NCI-H446 (cell line): ENCODE measurements at regions not wholly inside any gene's neighbourhood (a gene's known extent, or its start where the extent isn't known, plus 50 kb on each side); places are given as distances from the start of the nearest gene placed in this dataset.
A peak's percentile ranks its signal among the peaks of the same experiment; 100 is the strongest.

Source experiments
- DNase-seq, 2 experiments: peaks; one replicate each; lab custom pipeline; 2025; lab: John Stamatoyannopoulos, UW

DNA sequence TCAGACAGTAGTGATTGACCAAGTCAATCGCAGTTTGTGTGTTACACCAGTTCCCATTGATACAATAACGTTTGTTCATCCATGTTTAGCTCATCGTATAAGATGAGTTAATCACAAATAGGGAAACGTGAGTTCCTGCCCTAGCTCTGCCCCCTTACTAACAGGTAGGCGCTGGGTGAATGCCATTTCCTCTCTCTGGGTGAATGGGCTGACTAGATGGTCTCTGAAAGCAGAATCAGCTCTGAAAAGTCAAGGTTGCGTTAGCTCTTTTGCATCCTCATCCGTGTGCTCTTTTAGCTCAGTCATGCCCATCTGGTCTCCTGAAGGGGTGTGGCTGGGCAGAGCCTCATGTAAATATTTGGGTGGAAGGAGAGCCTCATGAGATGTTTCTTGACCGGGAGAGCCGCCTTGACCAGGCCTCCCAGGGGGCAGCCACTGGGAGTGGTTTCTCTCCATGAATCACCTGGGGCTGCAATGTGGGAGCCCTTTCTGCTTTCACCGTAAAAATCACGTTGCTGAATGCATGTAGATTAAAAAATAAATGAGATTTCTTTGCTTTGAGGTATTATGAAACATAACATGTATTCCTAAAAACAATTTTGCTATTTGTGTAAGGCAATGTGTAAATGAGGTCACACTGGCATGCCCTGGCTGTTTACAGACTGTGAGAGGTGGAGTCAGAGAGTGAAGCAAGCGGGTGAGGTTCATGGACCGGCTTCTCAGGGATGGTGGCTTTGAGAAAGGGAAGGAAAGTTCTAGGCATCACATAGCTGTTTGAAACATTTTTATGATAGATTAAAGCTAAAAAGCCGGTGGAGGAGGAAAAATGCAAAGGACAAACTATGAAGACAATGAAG is 108.4 kb upstream of the RASGRP1 start:
- no peak for DNase-seq

DNA sequence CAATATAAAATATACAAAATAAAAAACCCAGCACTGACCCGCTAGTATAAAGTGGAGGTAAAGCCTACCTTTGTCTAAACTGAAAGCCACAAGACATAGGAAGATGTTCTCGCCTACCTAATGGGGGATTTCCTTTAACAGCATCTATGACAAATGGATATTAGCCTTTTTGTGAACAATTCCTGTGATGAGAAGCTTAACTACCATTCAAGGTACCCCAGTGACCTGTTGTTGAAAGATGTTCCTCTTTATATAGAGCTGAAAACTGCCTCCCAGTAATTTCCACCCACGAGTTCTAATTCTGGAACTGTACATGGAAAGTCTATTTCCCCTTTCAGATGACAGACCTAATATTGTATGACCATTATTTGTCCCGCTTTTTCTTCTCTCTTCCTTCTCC is 109.8 kb upstream of the RASGRP1 start:
- DNase-seq = no peak

DNA sequence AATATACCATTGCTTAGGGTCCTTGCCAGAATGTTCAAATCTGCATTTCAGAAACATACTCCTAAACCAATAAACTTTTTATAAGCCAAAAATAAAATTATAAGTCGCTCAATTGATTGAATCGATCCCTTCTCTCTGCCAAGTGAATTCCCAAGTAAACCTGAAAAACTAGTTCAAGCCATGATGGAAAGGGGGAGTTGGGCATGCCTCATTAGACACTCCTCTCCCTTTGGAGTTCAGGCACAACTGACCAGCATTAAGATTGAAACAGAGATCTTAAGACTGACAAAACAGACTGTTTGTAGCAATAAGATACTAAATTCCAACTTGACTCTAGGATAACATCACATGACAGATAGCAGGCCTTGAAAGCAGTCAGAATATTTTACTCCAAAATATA is 113.7 kb upstream of the RASGRP1 start:
- DNase-seq = no peak

DNA sequence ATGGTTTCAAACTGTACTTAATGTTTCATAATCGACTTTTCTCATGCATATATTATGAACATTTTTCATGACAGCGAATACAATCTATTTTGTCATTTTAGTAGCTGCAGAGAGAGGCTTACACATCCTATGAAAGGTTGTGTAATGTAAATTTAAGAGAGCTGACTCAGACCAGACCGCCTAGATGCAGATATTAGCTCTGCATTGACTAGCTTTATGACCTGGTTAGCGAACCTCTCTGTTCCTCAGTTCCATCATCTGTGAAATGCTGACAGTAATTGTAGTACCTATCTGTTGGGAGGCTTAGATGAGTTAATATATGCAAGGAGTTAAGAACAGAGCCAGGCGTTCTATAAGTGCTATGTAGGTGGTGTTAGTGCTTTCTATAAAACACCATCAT is 116.2 kb upstream of the RASGRP1 start:
- DNase-seq = no peak

DNA sequence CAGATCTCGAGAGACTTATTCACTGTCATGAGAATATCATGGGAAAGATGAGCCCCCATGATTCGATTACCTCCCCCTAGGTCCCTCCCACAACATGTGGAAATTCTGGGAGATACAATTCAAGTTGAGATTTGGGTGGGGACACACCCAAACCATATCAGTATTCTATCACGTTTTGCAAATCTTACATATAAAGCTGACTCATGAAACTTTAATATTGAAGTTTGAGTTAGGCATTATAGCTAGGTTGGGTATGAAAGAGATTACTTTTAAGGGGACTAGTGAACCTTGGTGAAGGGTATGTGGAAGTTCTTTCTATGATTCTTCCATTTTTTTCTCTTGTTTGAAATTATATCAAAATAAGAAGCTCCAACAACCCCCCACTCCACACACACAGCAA is 117.7 kb upstream of the RASGRP1 start:
- no peak for DNase-seq

DNA sequence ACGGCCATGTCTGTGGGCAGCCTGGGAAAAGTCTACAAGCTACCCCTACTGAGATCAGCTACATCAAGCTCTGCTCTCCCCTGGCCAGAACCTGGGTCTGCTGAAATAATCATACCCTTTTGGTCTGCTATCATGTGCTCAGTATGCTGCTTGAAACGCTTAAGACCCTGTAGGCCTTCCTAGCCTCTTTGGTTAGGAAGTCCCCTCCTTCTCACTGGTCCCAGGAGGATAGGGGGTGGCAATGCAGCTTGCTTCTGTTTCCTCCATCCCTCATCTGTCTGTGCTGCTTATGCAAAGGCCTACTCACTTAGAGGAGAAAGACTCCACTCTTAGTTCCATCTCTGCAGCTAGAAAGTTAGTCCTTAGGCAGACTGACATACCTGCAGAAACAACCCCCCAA is 118.2 kb upstream of the RASGRP1 start:
- DNase-seq = no peak

DNA sequence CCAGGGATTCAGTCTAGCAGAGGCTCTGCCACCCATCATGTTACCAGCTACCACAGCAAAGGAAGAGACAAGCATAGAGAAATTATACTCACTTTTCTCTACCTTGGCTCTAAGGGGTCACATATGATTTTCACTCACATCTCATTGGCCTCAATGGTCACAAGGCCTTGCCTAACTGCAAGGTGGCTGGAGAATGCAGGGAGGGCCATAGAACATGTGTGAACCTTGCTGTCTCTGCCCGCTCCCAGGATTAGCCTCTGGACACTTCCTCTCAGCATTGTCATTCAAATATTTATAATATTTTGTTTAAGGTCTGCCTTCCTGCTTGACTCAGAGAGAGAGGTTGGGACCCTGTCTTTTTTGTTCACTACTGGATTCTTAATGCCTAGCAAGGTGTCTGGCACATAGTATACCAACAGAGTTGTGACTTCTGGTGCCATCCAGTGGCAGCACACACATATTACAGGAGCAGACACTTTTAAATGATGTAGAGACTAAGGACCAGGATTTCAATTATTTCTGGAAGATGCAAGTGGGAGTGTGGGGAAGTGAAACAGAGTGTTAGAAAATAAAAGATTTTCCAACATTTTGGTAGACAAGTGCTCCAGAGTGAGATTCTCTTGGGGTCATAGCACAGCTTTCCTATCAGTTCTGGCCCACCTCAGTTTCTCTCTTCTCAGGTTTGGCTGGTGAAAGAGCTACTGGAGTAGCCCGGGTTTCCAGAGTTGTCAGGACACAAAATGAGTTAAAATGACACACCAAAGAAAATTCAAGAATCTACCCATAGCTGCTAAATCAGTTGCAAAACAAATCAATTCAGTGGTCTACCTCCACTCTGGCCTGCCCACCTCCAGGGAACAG is 119.0 kb upstream of the RASGRP1 start:
- peak in 1 of 2 experiments; percentile 65 for DNase-seq

DNA sequence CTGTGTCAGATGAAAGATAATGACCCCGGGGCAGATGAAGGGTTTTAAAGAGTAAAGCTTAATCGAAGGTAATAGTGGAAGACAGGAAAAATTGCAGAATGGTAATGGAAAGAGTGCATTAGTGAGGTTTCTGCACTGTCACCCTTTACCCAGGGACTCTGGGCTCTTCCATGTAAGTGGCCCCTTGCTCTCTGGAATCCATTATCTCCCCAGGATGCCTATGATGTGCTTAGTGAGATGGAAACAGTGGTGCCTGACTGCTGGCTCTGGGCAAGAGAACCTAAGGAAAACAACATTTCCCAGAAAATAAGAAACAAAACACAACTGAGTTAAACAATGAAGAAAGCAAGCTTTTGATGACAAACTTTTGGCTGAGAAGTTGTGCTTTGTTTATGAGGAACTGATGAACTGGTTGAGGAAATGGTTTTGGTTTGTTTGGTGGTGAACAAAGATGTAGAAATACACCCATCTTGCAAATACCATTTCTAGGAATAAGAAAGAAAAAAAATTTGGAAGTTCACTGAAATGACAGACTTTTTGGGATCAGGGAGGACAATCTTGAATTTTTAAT is 119.9 kb upstream of the RASGRP1 start:
- no peak for DNase-seq

DNA sequence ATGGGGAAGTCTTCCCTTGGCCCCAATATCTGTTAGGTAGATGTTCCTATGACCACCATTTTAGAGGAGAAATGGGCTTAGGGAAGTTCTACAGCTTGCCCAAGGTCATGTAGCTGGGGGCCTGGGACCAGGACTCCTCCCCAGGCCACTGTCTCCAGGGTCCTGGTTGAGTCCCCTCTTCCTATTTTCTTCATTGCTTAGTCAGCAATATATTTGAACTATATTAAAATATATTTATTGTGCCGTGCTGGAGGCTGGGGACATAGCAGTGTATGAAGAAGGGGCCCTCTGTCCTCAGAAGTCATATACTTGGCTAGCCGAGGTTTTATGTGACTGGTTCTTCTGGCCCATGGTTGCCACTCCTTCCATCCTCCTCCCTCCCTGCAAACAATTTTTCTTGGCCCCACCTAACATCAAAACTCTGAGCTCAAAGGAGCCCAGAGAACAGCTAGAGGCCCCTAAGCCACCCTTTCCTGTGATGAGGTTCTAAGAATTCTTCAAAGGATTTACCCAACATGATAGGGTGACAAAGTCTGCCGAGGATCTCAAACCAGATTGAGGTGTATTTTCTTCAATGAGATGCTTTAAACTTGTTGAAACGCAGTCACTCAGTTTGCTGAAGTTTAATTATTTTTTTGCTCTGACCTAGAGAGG is 121.2 kb upstream of the RASGRP1 start:
- DNase-seq = no peak

DNA sequence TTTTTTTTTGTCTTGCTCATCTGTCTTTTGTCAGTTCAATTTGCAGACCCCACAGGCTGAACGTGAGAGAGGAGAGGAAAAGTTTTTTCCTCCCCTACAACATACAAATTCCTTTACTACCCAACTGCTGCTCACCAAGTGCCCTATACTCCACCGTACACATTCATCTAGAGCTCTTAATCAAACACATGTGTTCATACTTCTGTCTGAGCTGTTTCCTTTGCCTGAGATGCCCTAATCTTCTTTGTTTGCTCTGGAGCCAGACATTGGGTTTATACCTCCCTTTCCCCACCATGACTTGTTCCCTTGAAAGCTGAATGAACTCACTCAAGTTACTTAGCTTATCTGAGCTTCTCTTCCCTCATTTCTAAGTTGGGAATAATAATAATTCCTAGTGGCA is 122.7 kb upstream of the RASGRP1 start:
- DNase-seq = no peak

DNA sequence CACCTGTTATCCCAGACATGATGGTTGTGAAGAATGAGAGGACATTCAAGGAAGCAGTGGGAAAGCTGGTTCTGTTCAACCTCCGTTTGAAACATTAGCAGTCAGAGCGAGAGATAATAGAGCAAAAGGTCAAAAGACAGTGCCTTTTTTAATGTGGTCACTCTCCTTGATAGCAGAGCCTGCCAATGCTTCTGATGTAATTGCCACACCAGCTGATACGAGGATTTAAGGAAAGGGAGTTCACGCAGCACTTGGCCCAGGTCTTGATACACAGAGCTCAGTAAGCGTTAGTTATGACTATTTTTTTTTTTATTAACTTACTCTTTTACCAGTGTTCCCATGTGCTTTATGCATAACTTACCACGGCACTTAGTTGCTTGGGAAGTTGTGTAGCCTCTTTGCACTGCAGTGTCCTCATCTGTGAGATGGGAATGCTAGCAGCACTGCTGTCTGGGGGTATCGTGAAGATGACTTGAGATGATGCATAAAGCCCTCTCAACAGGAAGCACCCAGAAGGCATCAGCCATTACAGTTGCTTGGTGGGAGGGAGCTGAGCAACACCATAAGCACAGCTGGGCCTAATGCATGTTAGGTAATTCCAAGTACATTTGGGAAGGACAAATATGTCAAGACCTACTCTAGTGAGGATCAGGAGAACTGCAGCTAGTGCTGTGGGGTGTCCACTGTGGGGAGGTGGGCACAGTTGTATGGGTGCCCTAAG is 123.3 kb upstream of the RASGRP1 start:
- DNase-seq = no peak

DNA sequence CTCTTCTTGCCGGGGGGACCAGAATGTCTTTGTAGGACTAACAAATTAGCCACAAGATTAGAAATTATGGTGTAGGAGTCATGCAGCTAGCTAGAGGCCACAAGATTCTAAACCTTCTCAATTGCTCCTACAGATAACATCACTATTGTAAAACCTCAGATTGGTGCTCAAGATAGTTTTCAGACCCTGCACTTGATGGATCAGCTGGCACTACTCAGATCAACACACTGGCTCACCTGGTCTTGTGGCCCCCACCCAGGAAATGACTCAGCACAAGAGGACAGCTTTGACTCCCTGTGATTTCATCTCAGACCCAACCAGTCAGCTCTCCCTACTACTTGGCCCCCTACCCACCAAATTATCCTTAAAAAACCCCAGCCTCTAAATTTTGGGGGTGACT is 124.1 kb upstream of the RASGRP1 start:
- DNase-seq = no peak

DNA sequence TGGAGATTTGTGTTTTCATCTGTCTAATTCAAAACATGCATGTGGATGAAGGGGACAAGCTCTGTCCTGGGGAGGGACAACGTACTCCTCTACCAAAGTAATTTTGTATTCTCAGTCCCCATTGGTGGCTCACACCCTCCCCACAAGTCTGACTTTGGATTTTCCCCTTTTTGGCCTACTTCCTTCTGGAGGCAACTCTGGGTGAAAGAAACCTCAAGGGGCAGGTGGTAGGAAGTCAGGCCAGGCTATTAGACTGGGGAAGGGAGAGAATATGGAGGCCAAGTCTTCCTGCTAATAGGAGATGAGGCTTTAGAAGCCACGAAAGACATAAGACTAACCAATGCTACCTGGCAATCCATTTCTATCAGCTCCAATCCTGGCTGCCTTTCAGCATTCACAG is 124.9 kb upstream of the RASGRP1 start:
- no peak for DNase-seq

DNA sequence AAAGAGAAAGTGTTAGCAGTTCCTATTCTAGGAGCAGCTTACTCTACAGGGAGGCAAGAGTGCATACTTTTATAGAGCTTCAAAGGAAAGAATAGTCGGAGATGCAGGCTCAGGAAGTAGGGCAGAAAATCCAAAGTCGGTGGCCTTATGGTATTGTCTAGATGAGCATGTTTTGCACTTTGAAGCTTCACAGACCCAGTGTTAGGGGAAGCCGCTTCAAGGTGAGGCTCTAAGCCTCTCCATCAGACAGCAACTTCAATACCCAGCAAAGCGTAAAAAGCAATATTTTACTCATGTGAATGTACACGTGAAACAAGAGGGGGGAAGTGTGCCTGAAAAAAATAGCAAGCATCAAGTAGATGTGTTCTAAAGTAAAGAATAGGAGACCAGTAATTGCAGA is 125.6 kb upstream of the RASGRP1 start:
- no peak for DNase-seq

DNA sequence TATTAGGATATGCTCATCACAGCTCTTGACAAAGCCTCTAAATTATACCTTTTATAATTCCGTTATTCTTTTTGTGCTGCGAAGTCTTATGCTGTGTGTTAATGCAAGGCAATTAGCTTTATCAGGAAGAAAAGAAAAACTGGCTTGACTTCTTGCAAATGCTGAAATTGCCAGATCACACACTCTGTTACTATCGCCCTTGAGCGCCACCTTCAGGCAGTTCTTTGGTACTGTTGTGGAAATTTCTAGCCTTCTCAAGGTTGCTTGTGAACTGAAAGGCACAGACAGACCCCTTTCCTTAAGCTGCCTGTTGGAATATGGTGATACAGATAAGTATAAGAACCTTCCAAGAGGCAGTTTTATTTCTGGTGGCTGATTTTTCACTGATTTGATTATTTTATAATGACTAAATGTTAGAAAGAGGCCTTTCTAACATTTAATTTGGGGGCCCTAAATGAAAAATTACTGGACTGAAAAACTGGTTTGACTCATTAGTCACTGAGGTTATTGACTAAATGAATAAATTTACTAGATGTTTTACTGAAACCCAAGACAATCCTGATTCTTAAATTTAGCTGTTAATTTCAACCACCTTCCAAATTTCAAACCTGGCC is 126.2 kb upstream of the RASGRP1 start:
- peak; percentile 37 to 76 for DNase-seq

DNA sequence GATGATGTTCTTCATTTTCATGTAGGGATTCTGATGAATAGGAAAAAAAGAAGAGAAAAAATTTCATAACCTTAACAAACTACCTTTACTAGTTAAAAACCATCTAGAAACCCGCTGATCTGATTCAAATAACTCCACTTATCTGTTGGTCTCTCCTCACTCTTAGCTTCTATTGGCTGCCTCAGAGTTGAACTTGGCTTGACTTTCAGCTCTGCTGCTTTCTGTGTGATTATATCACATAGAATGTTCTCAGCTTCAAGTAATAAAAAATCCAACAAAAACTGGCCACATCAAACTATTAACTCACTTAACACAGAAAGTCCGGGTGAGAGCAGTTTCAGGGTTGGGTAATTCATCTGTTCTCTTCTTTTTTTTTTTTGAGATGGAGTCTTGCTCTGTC is 126.8 kb upstream of the RASGRP1 start:
- no peak for DNase-seq

DNA sequence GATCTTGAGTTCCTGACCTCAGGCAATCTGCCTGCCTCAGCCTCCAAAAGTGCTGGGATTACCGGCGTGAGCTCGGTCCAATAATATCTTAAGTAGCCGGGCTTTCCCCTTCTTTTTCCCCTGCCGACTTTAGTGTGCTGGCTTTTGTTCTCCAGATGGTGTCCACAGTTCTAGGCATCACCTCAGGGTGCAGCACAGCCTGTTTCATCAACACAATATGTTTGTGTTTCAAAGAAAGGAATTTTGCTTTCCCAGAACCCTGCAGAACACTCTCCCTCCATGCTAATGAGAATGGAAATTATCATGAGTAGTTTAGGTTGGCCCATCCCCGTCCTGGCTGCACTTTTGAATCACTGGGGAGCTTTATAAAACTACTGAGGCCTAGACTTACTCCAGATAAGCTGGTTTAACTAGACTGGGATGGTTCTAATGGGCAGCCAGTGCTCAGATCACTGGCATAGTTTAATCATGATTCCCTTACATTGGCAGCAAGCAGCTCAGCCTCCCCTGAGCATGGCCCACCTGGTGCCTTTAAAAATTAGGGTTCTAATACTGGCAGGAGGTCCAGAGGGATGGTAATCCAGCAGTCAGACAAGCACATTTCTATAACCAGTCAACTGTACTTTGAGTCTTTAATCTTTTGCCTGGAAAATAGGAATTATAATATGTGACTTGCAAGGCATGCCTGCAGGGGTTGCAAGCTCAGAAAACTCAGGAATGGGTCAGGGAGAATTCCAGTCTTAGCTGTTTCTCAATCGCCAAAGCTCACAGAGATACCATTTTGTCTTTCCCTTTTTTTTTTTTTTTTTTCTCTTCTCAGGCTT is 127.6 kb upstream of the RASGRP1 start:
- DNase-seq = no peak

DNA sequence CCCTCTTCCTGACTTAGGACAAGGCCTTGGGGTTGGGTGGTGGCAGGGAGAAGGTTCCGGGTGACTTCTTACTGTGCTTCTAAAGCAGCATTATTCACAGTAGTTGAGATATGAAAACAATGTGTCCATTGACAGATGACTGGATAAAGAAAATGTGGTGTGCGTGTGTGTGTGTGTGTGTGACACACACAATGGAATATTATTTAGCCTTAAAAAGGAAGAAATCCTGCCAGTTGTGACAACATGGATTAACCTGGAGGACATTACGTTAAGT is 128.1 kb upstream of the RASGRP1 start:
- DNase-seq = no peak

DNA sequence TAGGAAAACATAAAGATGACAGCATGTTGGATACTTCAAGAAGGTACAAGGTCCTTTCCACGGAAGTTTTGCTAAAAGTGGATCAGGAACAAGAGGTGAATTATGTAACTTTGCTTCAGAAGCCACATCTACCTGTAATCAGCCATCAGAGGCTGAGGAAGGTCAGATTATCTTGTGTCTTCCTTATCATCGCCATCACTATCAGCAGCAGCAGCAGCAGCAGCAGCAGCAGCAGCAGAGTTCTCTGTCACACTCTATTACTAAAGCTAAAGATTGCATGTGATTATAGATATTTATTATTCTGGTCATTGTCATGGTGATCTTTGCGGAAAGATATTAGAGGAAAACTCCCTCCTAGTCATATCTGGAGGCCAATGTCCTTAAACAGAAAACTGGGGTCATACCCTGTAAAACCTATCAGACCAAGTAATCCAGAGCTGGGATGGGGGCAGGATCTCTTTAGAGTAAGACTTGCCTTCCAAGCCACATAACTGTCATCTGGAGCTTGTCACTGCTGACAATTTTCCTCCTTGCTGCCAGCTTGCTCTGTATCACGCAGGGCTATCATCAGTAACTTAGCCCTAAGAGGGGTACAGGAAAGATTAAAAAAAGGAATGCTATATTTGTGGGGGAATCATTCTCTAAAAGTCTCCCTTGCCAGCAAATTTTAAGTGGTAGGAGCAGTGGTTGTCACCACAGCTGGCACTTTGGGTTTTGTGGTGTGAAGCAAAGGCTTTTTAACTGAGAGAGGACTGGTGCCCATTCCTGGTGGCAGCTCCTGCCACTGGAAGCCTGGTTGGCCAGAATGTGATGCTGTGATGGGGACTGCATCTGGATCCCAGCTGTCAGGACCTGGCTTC is 130.9 kb upstream of the RASGRP1 start:
- no peak for DNase-seq
